GM12892 (cell line): ENCODE measurements at regions not wholly inside any gene's neighbourhood (a gene's known extent, or its start where the extent isn't known, plus 50 kb on each side); places are given as distances from the start of the nearest gene placed in this dataset.

Experiments used
- POLR2A ChIP-seq: IDR thresholded peaks from 2 replicates; pipeline ENCODE4 v1.6.1; 2011; ENCODE audit warnings: low read depth, low read length, control low read depth
- POLR2AphosphoS5 ChIP-seq: IDR thresholded peaks from 2 replicates; pipeline ENCODE4 v1.6.1; 2011; ENCODE audit warnings: low read depth, low read length, control low read depth
- TAF1 ChIP-seq: IDR thresholded peaks from 2 replicates; pipeline ENCODE4 v1.6.1; 2011; ENCODE audit warnings: low read depth, mild to moderate bottlenecking, control low read depth, low read length, borderline replicate concordance

DNA sequence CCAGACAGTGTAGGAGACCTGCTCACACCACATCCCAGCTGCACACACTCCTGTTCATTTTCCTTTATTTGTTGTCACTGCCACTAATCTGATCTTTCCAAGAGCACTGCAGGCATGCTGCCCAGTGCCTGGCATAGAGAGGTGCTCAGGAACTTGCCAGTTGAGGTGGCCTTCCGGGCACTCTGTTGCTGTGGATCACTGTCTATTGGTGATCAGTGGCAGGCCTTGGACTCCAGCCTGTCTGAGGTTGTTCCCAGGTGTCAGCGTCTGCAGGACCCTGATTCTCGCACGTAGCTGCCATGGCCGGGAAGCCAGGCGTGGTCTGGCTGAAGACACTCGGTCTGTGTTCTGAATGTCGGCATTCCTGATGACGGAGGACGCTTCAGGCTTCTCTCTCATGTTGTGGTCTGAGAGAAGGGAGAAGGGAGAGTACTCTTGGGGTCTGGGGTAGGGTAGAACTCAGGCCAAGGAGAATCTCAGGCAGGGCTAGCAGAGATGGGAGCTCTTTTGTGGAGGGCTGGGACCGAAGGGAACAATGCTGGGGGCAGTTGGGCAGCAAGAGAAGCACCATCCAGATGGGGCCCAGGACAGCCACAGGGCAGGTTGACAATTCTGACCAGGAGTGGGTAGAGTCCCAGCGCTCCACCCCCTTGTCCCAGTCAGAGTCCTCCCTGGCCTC, 240.9 kb downstream of the MYCN start:
- TF ChIP-seq POLR2A (no peak), TAF1 (no peak), POLR2AphosphoS5 (no peak)
